ENCODE measurements at regions not wholly inside any gene's neighbourhood (a gene's known extent, or its start where the extent isn't known, plus 50 kb on each side); places are given as distances from the start of the nearest gene placed in this dataset.
A peak's percentile ranks its signal among the peaks of the same experiment; 100 is the strongest.

- peaks cover 3% of the 10 kb centered on the region for H3K9me3 Mint-ChIP-seq
- TF ChIP-seq EZH2phosphoT487 (IDR thresholded peaks at IDR 0.05), result no peak
- TF ChIP-seq CTCF (IDR thresholded peaks at IDR 0.05), result no peak
- no peak for TF ChIP-seq EZH2 (IDR thresholded peaks at IDR 0.05)
- H3K4me1 Mint-ChIP-seq, result peaks cover 5% of the 10 kb centered on the region
- Histone ChIP-seq H3K9ac (no peak overlapping the region), H3K27me3 (no peaks in the 10 kb centered on the region), H3K4me1 (peaks cover 8% of the 10 kb centered on the region), H3K4me2 (no peak overlapping the region), H4K20me1 (ENCODE audit: low read depth) (no peaks in the 10 kb centered on the region), H3K27ac (no peak overlapping the region), H3K4me3 (no peak overlapping the region), H3K9me3 (ENCODE audit: low read depth) (no peaks in the 10 kb centered on the region), H3K79me2 (ENCODE audit: low read depth) (no peaks in the 10 kb centered on the region), H2AFZ (replicated peaks) (no peak overlapping the region), H3K36me3 (no peaks in the 10 kb centered on the region), H3F3A (ENCODE audit: low read depth) (no peaks in the 10 kb centered on the region)
- peaks cover 11% of the 10 kb centered on the region for H3K27me3 Mint-ChIP-seq (ENCODE audit: insufficient read depth, low read depth)
- no peak overlapping the region for H3K27ac Mint-ChIP-seq
- no peak overlapping the region for H3K4me3 Mint-ChIP-seq
- no peak for DNase-seq (ENCODE audit: low spot score)
- no peaks in the 10 kb centered on the region for H3K36me3 Mint-ChIP-seq
Measured at GRCh38 chr20:56885521-56885920, 256.4 kb downstream of the TFAP2C start.

GRCh38 chr20:56890011-56890410 is 260.9 kb downstream of the TFAP2C start:
- Histone ChIP-seq H3K27me3 (no peaks in the 10 kb centered on the region), H3K4me2 (no peak overlapping the region), H3K36me3 (no peaks in the 10 kb centered on the region), H3F3A (ENCODE audit: low read depth) (peaks cover 5% of the 10 kb centered on the region), H3K9me3 (ENCODE audit: low read depth) (no peaks in the 10 kb centered on the region), H2AFZ (replicated peaks) (no peak overlapping the region), H3K4me3 (no peak overlapping the region), H3K27ac (no peak overlapping the region), H3K4me1 (peaks cover 17% of the 10 kb centered on the region), H3K9ac (no peak overlapping the region), H3K79me2 (ENCODE audit: low read depth) (no peaks in the 10 kb centered on the region), H4K20me1 (ENCODE audit: low read depth) (no peaks in the 10 kb centered on the region)
- H3K4me1 Mint-ChIP-seq, result peaks cover 21% of the 10 kb centered on the region
- peaks cover 4% of the 10 kb centered on the region for H3K27me3 Mint-ChIP-seq (ENCODE audit: insufficient read depth, low read depth)
- no peak overlapping the region for H3K27ac Mint-ChIP-seq
- TF ChIP-seq EZH2phosphoT487 (IDR thresholded peaks at IDR 0.05) (no peak), CTCF (IDR thresholded peaks at IDR 0.05) (no peak), EZH2 (IDR thresholded peaks at IDR 0.05) (no peak)
- H3K9me3 Mint-ChIP-seq, result no peaks in the 10 kb centered on the region
- no peaks in the 10 kb centered on the region for H3K36me3 Mint-ChIP-seq
- no peak for DNase-seq (ENCODE audit: low spot score)
- H3K4me3 Mint-ChIP-seq, result no peak overlapping the region

- no peaks in the 10 kb centered on the region for H3K9me3 ChIP-seq (ENCODE audit: low read depth)
- H3K27ac ChIP-seq, result no peak overlapping the region
- Mint-ChIP-seq H3K9me3 (no peaks in the 10 kb centered on the region), H3K27me3 (ENCODE audit: insufficient read depth, low read depth) (peaks cover 10% of the 10 kb centered on the region), H3K4me3 (no peak overlapping the region), H3K27ac (no peak overlapping the region), H3K4me1 (peaks cover 29% of the 10 kb centered on the region), H3K36me3 (no peaks in the 10 kb centered on the region)
- no peaks in the 10 kb centered on the region for H3K79me2 ChIP-seq (ENCODE audit: low read depth)
- H3F3A ChIP-seq (ENCODE audit: low read depth), result peaks cover 35% of the 10 kb centered on the region
- H2AFZ ChIP-seq (replicated peaks), result peak overlapping the region; percentile 75
- peaks cover 33% of the 10 kb centered on the region for H3K4me1 ChIP-seq
- peak; percentile 47 for DNase-seq (ENCODE audit: low spot score)
- H3K36me3 ChIP-seq, result no peaks in the 10 kb centered on the region
- no peak overlapping the region for H3K9ac ChIP-seq
- H3K4me3 ChIP-seq, result no peak overlapping the region
- H3K4me2 ChIP-seq, result no peak overlapping the region
- TF ChIP-seq EZH2phosphoT487 (IDR thresholded peaks at IDR 0.05) (no peak), CTCF (IDR thresholded peaks at IDR 0.05) (no peak), EZH2 (IDR thresholded peaks at IDR 0.05) (no peak)
- peaks cover 3% of the 10 kb centered on the region for H4K20me1 ChIP-seq (ENCODE audit: low read depth)
- no peaks in the 10 kb centered on the region for H3K27me3 ChIP-seq
Measured at GRCh38 chr20:56893226-56893917, 264.3 kb downstream of the TFAP2C start.
